ENCODE measurements at regions not wholly inside any gene's neighbourhood (a gene's known extent, or its start where the extent isn't known, plus 50 kb on each side); places are given as distances from the start of the nearest gene placed in this dataset.

- no peak for DNase-seq
Observed at GRCh38 chr3:31357451-31357850, 175.3 kb upstream of the STT3B start.

- DNase-seq = no peak
Observed at GRCh38 chr3:31358473-31359070, 174.2 kb upstream of the STT3B start.

GRCh38 chr3:31361371-31362273 lies 171.1 kb upstream of the STT3B start:
- DNase-seq = no peak

- no peak for DNase-seq
Observed at GRCh38 chr3:31364188-31364587, 168.5 kb upstream of the STT3B start.

- no peak for DNase-seq
Observed at GRCh38 chr3:31364711-31365110, 168.0 kb upstream of the STT3B start.

- DNase-seq = no peak
Observed at GRCh38 chr3:31367518-31367917, 165.2 kb upstream of the STT3B start.

GRCh38 chr3:31369637-31370379 lies 162.9 kb upstream of the STT3B start:
- DNase-seq = no peak

GRCh38 chr3:31370380-31370666 lies 162.4 kb upstream of the STT3B start:
- no peak for DNase-seq

- DNase-seq = no peak
Observed at GRCh38 chr3:31370681-31371080, 162.0 kb upstream of the STT3B start.

GRCh38 chr3:31371484-31372177 lies 161.1 kb upstream of the STT3B start:
- no peak for DNase-seq

GRCh38 chr3:31373681-31374080 lies 159.0 kb upstream of the STT3B start:
- DNase-seq = no peak

GRCh38 chr3:31377045-31377642 lies 155.6 kb upstream of the STT3B start:
- DNase-seq = no peak

GRCh38 chr3:31378231-31378630 lies 154.5 kb upstream of the STT3B start:
- DNase-seq = no peak

- no peak for DNase-seq
Observed at GRCh38 chr3:31379598-31379997, 153.1 kb upstream of the STT3B start.

GRCh38 chr3:31382856-31383255 lies 149.9 kb upstream of the STT3B start:
- no peak for DNase-seq

- DNase-seq = no peak
Observed at GRCh38 chr3:31384117-31384516, 148.6 kb upstream of the STT3B start.

- DNase-seq = no peak
Observed at GRCh38 chr3:31389939-31390338, 142.8 kb upstream of the STT3B start.

- DNase-seq = no peak
Observed at GRCh38 chr3:31390466-31390865, 142.3 kb upstream of the STT3B start.

GRCh38 chr3:31391150-31391549 lies 141.6 kb upstream of the STT3B start:
- DNase-seq = no peak

GRCh38 chr3:31392568-31392967 lies 140.2 kb upstream of the STT3B start:
- no peak for DNase-seq

- no peak for DNase-seq
Observed at GRCh38 chr3:31399271-31399670, 133.5 kb upstream of the STT3B start.

- no peak for DNase-seq
Observed at GRCh38 chr3:31402117-31402516, 130.6 kb upstream of the STT3B start.

GRCh38 chr3:31403197-31403596 lies 129.5 kb upstream of the STT3B start:
- DNase-seq = no peak
